HG02885 (cell line): ENCODE measurements at regions not wholly inside any gene's neighbourhood (a gene's known extent, or its start where the extent isn't known, plus 50 kb on each side); places are given as distances from the start of the nearest gene placed in this dataset.
"Not testable (repeated sequence)": the region's sequence is repeated elsewhere in the genome, so short reads cannot be mapped to it uniquely, and the experiment has no call there.

Experiments
- ATAC-seq: cut with Tn5 transposase; IDR thresholded peaks from one replicate; pipeline ENCODE4 v1.9.1; 2021; ENCODE audit warnings: mild to moderate bottlenecking; ENCODE audit not compliant: unreplicated experiment, poor library complexity

- no peak for ATAC-seq
Measured at GRCh38 chr4:120218981-120219380, 152.3 kb upstream of the MAD2L1 start.

- no peak for ATAC-seq
Measured at GRCh38 chr4:120215350-120215749, 148.7 kb upstream of the MAD2L1 start.

- ATAC-seq = no peak
Measured at GRCh38 chr4:120211408-120212015, 144.9 kb upstream of the MAD2L1 start.

GRCh38 chr4:120209706-120210105 lies 143.1 kb upstream of the MAD2L1 start:
- no peak for ATAC-seq

- ATAC-seq = no peak
Measured at GRCh38 chr4:120207021-120207420, 140.4 kb upstream of the MAD2L1 start.

- ATAC-seq = no peak
Measured at GRCh38 chr4:120202222-120202621, 135.6 kb upstream of the MAD2L1 start.

GRCh38 chr4:120200573-120201110 lies 134.0 kb upstream of the MAD2L1 start:
- ATAC-seq = not testable (repeated sequence)

- ATAC-seq = no peak
Measured at GRCh38 chr4:120198411-120198810, 131.8 kb upstream of the MAD2L1 start.

- ATAC-seq = no peak
Measured at GRCh38 chr4:120177603-120178002, 111.0 kb upstream of the MAD2L1 start.

GRCh38 chr4:120175272-120175671 lies 108.6 kb upstream of the MAD2L1 start:
- no peak for ATAC-seq

- ATAC-seq = no peak
Measured at GRCh38 chr4:120163895-120164294, 97.2 kb upstream of the MAD2L1 start.

- ATAC-seq = no peak
Measured at GRCh38 chr4:120158841-120159463, 92.3 kb upstream of the MAD2L1 start.

- ATAC-seq = no peak
Measured at GRCh38 chr4:120158046-120158445, 91.4 kb upstream of the MAD2L1 start.

- ATAC-seq = peak; percentile 90
Measured at GRCh38 chr4:120156120-120156718, 89.6 kb upstream of the MAD2L1 start.

- ATAC-seq = no peak
Measured at GRCh38 chr4:120155287-120155686, 88.6 kb upstream of the MAD2L1 start.

- ATAC-seq = no peak
Measured at GRCh38 chr4:120144634-120145033, 78.0 kb upstream of the MAD2L1 start.

GRCh38 chr4:120144041-120144440 lies 77.4 kb upstream of the MAD2L1 start:
- ATAC-seq = no peak

GRCh38 chr4:120139392-120139791 lies 72.7 kb upstream of the MAD2L1 start:
- no peak for ATAC-seq

GRCh38 chr4:120132935-120133334 lies 66.3 kb upstream of the MAD2L1 start:
- no peak for ATAC-seq

- ATAC-seq = no peak
Measured at GRCh38 chr4:120130786-120131185, 64.1 kb upstream of the MAD2L1 start.
